ENCODE measurements at regions not wholly inside any gene's neighbourhood (a gene's known extent, or its start where the extent isn't known, plus 50 kb on each side); places are given as distances from the start of the nearest gene placed in this dataset.

- TF ChIP-seq CTCF (IDR thresholded peaks at IDR 0.05; ENCODE audit: borderline replicate concordance, extremely low read depth, low read length, poor library complexity, severe bottlenecking) (no peak), EZH2 (IDR thresholded peaks at IDR 0.05; ENCODE audit: borderline replicate concordance, low read depth, low read length, severe bottlenecking) (no peak)
Measured at GRCh38 chr21:15627011-15627410, 102.8 kb upstream of the USP25 start.

Data from DND-41 (cell line).